ENCODE measurements at regions not wholly inside any gene's neighbourhood (a gene's known extent, or its start where the extent isn't known, plus 50 kb on each side); places are given as distances from the start of the nearest gene placed in this dataset.

DNA sequence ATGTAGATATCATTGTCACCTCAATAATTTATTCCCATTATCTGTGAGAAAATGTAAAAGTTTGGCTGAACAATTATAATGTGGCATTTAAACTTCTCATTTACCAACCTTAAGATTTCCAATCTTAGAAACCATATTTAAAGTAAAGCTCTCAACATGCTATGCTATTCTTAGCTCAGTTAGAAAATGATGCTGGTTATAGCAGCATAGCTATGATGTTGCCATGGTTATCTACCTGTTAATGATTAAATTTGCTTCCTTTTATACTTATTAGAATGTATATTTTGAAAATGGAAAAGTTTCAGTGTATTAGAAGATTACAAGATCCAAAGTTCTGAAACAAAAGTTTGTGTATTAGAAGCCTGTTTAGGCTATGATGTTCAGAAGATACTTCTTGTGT lies 110.1 kb downstream of the GPR63 start:
- Histone ChIP-seq H3K18ac (ENCODE audit: extremely low read depth, low read length) (no peak overlapping the region), H2AK5ac (ENCODE audit: low read depth, low read length) (no peak overlapping the region), H2AFZ (ENCODE audit: low read length) (no peak overlapping the region), H2BK12ac (ENCODE audit: low read depth, low read length) (no peak overlapping the region), H4K5ac (ENCODE audit: insufficient read length, low read depth, low read length) (no peak overlapping the region), H2BK20ac (ENCODE audit: low read length) (no peak overlapping the region), H3K4ac (replicated peaks; ENCODE audit: insufficient read length, low read depth, low read length) (no peak overlapping the region), H3K23me2 (ENCODE audit: low read depth, low read length) (no peaks in the 10 kb centered on the region), H4K91ac (replicated peaks; ENCODE audit: insufficient read length, low read length) (no peak overlapping the region), H2BK120ac (replicated peaks; ENCODE audit: low read depth, low read length) (no peak overlapping the region), H3K9me3 (ENCODE audit: insufficient read depth in 2 of 2, low read depth in 1 of 2, low read length in 1 of 2) (no peaks in the 10 kb centered on the region), H3K4me3 (ENCODE audit: extremely low read depth in 1 of 4, insufficient read depth in 2 of 4, low read depth in 3 of 4, low read length in 4 of 4) (no peak overlapping the region), H3K9ac (replicated peaks in 1 of 4; ENCODE audit: extremely low read depth in 1 of 4, low read depth in 3 of 4, low read length in 3 of 4) (no peak overlapping the region), H3K79me1 (ENCODE audit: low read depth, low read length) (no peaks in the 10 kb centered on the region), H3K4me1 (replicated peaks in 1 of 4; ENCODE audit: control insufficient read depth in 3 of 4, insufficient read depth in 4 of 4, low read length in 3 of 4) (no peaks in the 10 kb centered on the region), H3K36me3 (ENCODE audit: control insufficient read depth in 2 of 4, insufficient read depth in 4 of 4, low read length in 3 of 4) (no peaks in the 10 kb centered on the region), H2BK5ac (ENCODE audit: low read depth, low read length) (no peak overlapping the region), H3K14ac (ENCODE audit: insufficient read length) (no peak overlapping the region), H3K27ac (ENCODE audit: low read depth, low read length) (no peak overlapping the region), H4K8ac (ENCODE audit: extremely low read depth, insufficient read depth, low read length) (no peak overlapping the region), H3K79me2 (ENCODE audit: control insufficient read depth in 1 of 2, insufficient read depth in 2 of 2, low read length in 2 of 2) (no peaks in the 10 kb centered on the region), H3K4me2 (ENCODE audit: insufficient read depth in 1 of 2, low read depth in 2 of 2, low read length in 2 of 2) (no peak overlapping the region), H2BK15ac (ENCODE audit: low read length) (no peak overlapping the region), H4K20me1 (replicated peaks in 1 of 2; ENCODE audit: control insufficient read depth in 1 of 2, insufficient read depth in 2 of 2, low read length in 2 of 2) (no peaks in the 10 kb centered on the region), H3K23ac (ENCODE audit: insufficient read length) (no peak overlapping the region), H3K56ac (replicated peaks; ENCODE audit: insufficient read length, low read depth, low read length) (no peak overlapping the region), H3K27me3 (replicated peaks in 1 of 4; ENCODE audit: control insufficient read depth in 3 of 4, extremely low read depth in 1 of 4, insufficient read depth in 3 of 4, low read length in 3 of 4) (no peaks in the 10 kb centered on the region)
- DNase-seq (ENCODE audit: low read depth in 1 of 2, low spot score in 2 of 2) (no peak), FAIRE-seq (no peak)
- POLR2A ChIA-PET (ENCODE audit: partially characterized antibody): interaction anchor here (1.2 kb wide), 1 partner anchor 110 kb away, joined by 3 read pairs; the partner anchor contains the start of gene GPR63
- CTCF ChIA-PET (ENCODE audit: partially characterized antibody): interaction anchor here (1.4 to 1.8 kb wide), 2 partner anchors 12 to 171 kb away, joined by 3 to 6 read pairs; partner anchors contain the start of gene NDUFAF4
- TF ChIP-seq CHD1 (IDR thresholded peaks at IDR 0.05; ENCODE audit: low read depth, low read length) (no peak), HDAC6 (IDR thresholded peaks at IDR 0.05; ENCODE audit: low read depth, low read length) (no peak), PHF8 (conservative IDR thresholded peaks at IDR 0.05; ENCODE audit: low read depth, low read length) (no peak), GTF2F1 (IDR thresholded peaks at IDR 0.05; ENCODE audit: borderline replicate concordance, low read depth, low read length) (no peak), TEAD4 (IDR thresholded peaks at IDR 0.05; ENCODE audit: low read depth, low read length) (no peak), RAD21 (IDR thresholded peaks at IDR 0.05 in 1 of 2, conservative IDR thresholded peaks at IDR 0.05 in 1 of 2; ENCODE audit: low read depth in 2 of 2, low read length in 2 of 2) (no peak), MAFK (IDR thresholded peaks at IDR 0.05; ENCODE audit: low read depth, low read length) (no peak), EGR1 (IDR thresholded peaks at IDR 0.05; ENCODE audit: borderline replicate concordance, low read depth, low read length) (no peak), SP2 (IDR thresholded peaks at IDR 0.05; ENCODE audit: low read length) (no peak), JUN (IDR thresholded peaks at IDR 0.05; ENCODE audit: low read depth, low read length) (no peak), NRF1 (IDR thresholded peaks at IDR 0.05; ENCODE audit: low read depth, low read length) (no peak), SP4 (IDR thresholded peaks at IDR 0.05; ENCODE audit: low read length) (no peak), SIN3A (conservative IDR thresholded peaks at IDR 0.05 in 1 of 2, IDR thresholded peaks at IDR 0.05 in 1 of 2; ENCODE audit: low read depth in 1 of 2, low read length in 2 of 2) (no peak), KDM5A (IDR thresholded peaks at IDR 0.05; ENCODE audit: low read length) (no peak), TBP (IDR thresholded peaks at IDR 0.05; ENCODE audit: low read depth, low read length) (no peak), BRCA1 (IDR thresholded peaks at IDR 0.05; ENCODE audit: low read depth, low read length) (no peak)
- TF ChIP-seq, protein P1, sequence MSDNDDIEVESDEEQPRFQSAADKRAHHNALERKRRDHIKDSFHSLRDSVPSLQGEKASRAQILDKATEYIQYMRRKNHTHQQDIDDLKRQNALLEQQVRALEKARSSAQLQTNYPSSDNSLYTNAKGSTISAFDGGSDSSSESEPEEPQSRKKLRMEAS (IDR thresholded peaks at IDR 0.05): no peak
